ENCODE measurements at regions not wholly inside any gene's neighbourhood (a gene's known extent, or its start where the extent isn't known, plus 50 kb on each side); places are given as distances from the start of the nearest gene placed in this dataset.

GRCh38 chr2:2495606-2496005 lies 164.5 kb upstream of the MYT1L start:
- TF ChIP-seq CTCF (IDR thresholded peaks at IDR 0.05) (no peak), POLR2AphosphoS5 (IDR thresholded peaks at IDR 0.05; ENCODE audit: low read depth, low read length) (no peak), NRF1 (IDR thresholded peaks at IDR 0.05; ENCODE audit: low read depth, low read length) (no peak), MEF2A (IDR thresholded peaks at IDR 0.05; ENCODE audit: borderline replicate concordance, low read depth) (no peak)
